GM19240 (cell line): ENCODE measurements at regions not wholly inside any gene's neighbourhood (a gene's known extent, or its start where the extent isn't known, plus 50 kb on each side); places are given as distances from the start of the nearest gene placed in this dataset.
"Not testable (repeated sequence)": the region's sequence is repeated elsewhere in the genome, so short reads cannot be mapped to it uniquely, and the experiment has no call there.

Experiments
- DNase-seq: peaks from one replicate; pipeline ENCODE4 v3.0.0; 2011; ENCODE audit warnings: low spot score; ENCODE audit not compliant: insufficient read length

- DNase-seq: not testable (repeated sequence)
These were observed 171.9 kb upstream of the DCC start for GRCh38 chr18:52168131-52168530.

GRCh38 chr18:52174220-52174619, 165.8 kb upstream of the DCC start:
- no peak for DNase-seq

- DNase-seq: no peak
These were observed 164.6 kb upstream of the DCC start for GRCh38 chr18:52175406-52175805.

- DNase-seq: no peak
These were observed 156.9 kb upstream of the DCC start for GRCh38 chr18:52183107-52183506.

GRCh38 chr18:52190195-52190594, 149.8 kb upstream of the DCC start:
- DNase-seq: no peak

GRCh38 chr18:52190631-52191030, 149.4 kb upstream of the DCC start:
- no peak for DNase-seq

- no peak for DNase-seq
These were observed 139.6 kb upstream of the DCC start for GRCh38 chr18:52200406-52200805.

GRCh38 chr18:52200921-52201663, 138.9 kb upstream of the DCC start:
- no peak for DNase-seq

- DNase-seq: no peak
These were observed 131.4 kb upstream of the DCC start for GRCh38 chr18:52208646-52209045.

GRCh38 chr18:52216109-52216508, 123.9 kb upstream of the DCC start:
- no peak for DNase-seq

- no peak for DNase-seq
These were observed 123.3 kb upstream of the DCC start for GRCh38 chr18:52216666-52217065.

GRCh38 chr18:52219102-52219501, 120.9 kb upstream of the DCC start:
- no peak for DNase-seq

GRCh38 chr18:52220062-52220591, 119.9 kb upstream of the DCC start:
- DNase-seq: no peak

GRCh38 chr18:52222211-52222610, 117.8 kb upstream of the DCC start:
- DNase-seq: no peak

- DNase-seq: no peak
These were observed 112.5 kb upstream of the DCC start for GRCh38 chr18:52227536-52227935.

- no peak for DNase-seq
These were observed 111.8 kb upstream of the DCC start for GRCh38 chr18:52228166-52228565.

GRCh38 chr18:52236131-52236530, 103.9 kb upstream of the DCC start:
- DNase-seq: no peak

- no peak for DNase-seq
These were observed 102.4 kb upstream of the DCC start for GRCh38 chr18:52237551-52237950.

- DNase-seq: no peak
These were observed 97.3 kb upstream of the DCC start for GRCh38 chr18:52242711-52243110.

GRCh38 chr18:52244658-52245057, 95.3 kb upstream of the DCC start:
- no peak for DNase-seq

GRCh38 chr18:52254367-52254766, 85.6 kb upstream of the DCC start:
- no peak for DNase-seq

- DNase-seq: not testable (repeated sequence)
These were observed 82.6 kb upstream of the DCC start for GRCh38 chr18:52257417-52257816.

- no peak for DNase-seq
These were observed 64.2 kb upstream of the DCC start for GRCh38 chr18:52275817-52276216.
